ENCODE measurements at regions not wholly inside any gene's neighbourhood (a gene's known extent, or its start where the extent isn't known, plus 50 kb on each side); places are given as distances from the start of the nearest gene placed in this dataset.

DNA sequence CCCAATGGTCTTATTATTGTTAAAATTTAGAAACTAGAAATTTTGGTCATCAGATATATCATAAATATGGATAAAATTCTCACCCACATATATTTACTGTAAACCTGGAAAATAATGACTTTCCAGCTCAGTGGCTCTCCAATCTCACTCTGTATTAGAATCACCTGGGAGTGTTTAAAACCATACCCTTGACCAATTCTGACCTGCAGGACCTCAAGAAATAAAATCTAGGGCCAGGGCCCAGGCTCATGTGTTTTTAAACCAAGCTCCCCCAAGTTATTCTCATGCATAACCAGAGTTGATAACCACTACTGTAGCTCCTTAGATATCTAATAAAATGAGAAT lies 372.1 kb downstream of the SHQ1 start:
- no peaks in the 10 kb centered on the region for H3K36me3 ChIP-seq
- H3K27ac ChIP-seq, result no peak overlapping the region
- no peak for TF ChIP-seq CTCF (IDR thresholded peaks at IDR 0.05 in 4 of 5, conservative IDR thresholded peaks at IDR 0.05 in 1 of 5)
- no peak for TF ChIP-seq POLR2A (IDR thresholded peaks at IDR 0.05)
- ATAC-seq, result no peak
- in situ Hi-C loops (cut with MboI; ENCODE audit: low sequenced_read_pairs in 4 of 4), result no loop called here
- H3K27me3 ChIP-seq, result no peaks in the 10 kb centered on the region
- H3K9me3 ChIP-seq, result no peaks in the 10 kb centered on the region
- no peak overlapping the region for H3K4me3 ChIP-seq
- intact Hi-C loops (cut with DNase I; ENCODE audit: low total_unique reads), result no loop called here
- H3K4me1 ChIP-seq, result no peaks in the 10 kb centered on the region
- DNase-seq, result no peak

GRCh38 chr3:72475258-72476138 lies 372.7 kb downstream of the SHQ1 start:
- DNase-seq (no peak), ATAC-seq (no peak)
- no peaks in the 10 kb centered on the region for H3K9me3 ChIP-seq
- TF ChIP-seq POLR2A (IDR thresholded peaks at IDR 0.05) (no peak), CTCF (IDR thresholded peaks at IDR 0.05 in 4 of 5, conservative IDR thresholded peaks at IDR 0.05 in 1 of 5) (no peak)
- no peaks in the 10 kb centered on the region for H3K27me3 ChIP-seq
- intact Hi-C loops (cut with DNase I; ENCODE audit: low total_unique reads), result no loop called here
- H3K4me3 ChIP-seq, result no peak overlapping the region
- no peaks in the 10 kb centered on the region for H3K36me3 ChIP-seq
- H3K27ac ChIP-seq, result no peak overlapping the region
- H3K4me1 ChIP-seq, result no peaks in the 10 kb centered on the region
- in situ Hi-C loops (cut with MboI; ENCODE audit: low sequenced_read_pairs in 4 of 4), result no loop called here

- TF ChIP-seq POLR2A (IDR thresholded peaks at IDR 0.05), result no peak
- no peak for TF ChIP-seq CTCF (IDR thresholded peaks at IDR 0.05 in 4 of 5, conservative IDR thresholded peaks at IDR 0.05 in 1 of 5)
- no peaks in the 10 kb centered on the region for H3K36me3 ChIP-seq
- intact Hi-C loops (cut with DNase I; ENCODE audit: low total_unique reads), result no loop called here
- in situ Hi-C loops (cut with MboI; ENCODE audit: low sequenced_read_pairs in 4 of 4), result no loop called here
- H3K4me3 ChIP-seq, result no peak overlapping the region
- H3K4me1 ChIP-seq, result no peaks in the 10 kb centered on the region
- ATAC-seq (no peak), DNase-seq (no peak)
- no peak overlapping the region for H3K27ac ChIP-seq
- no peaks in the 10 kb centered on the region for H3K9me3 ChIP-seq
- H3K27me3 ChIP-seq, result no peaks in the 10 kb centered on the region
Observed at GRCh38 chr3:72474775-72475174, 373.5 kb downstream of the SHQ1 start.

GRCh38 chr3:72473156-72473555 lies 375.1 kb downstream of the SHQ1 start:
- intact Hi-C loops (cut with DNase I; ENCODE audit: low total_unique reads) (no loop called here), in situ Hi-C loops (cut with MboI; ENCODE audit: low sequenced_read_pairs in 4 of 4) (no loop called here)
- ATAC-seq (no peak), DNase-seq (no peak)
- Histone ChIP-seq H3K27ac (no peak overlapping the region), H3K9me3 (no peaks in the 10 kb centered on the region), H3K4me1 (no peaks in the 10 kb centered on the region), H3K27me3 (no peaks in the 10 kb centered on the region), H3K36me3 (no peaks in the 10 kb centered on the region), H3K4me3 (no peak overlapping the region)
- no peak for TF ChIP-seq POLR2A (IDR thresholded peaks at IDR 0.05)
- TF ChIP-seq CTCF (IDR thresholded peaks at IDR 0.05 in 4 of 5, conservative IDR thresholded peaks at IDR 0.05 in 1 of 5), result no peak

Data from gastrocnemius medialis (tissue), 4 donors.